Medulla oblongata (tissue), 1 donor: ENCODE measurements at regions not wholly inside any gene's neighbourhood (a gene's known extent, or its start where the extent isn't known, plus 50 kb on each side); places are given as distances from the start of the nearest gene placed in this dataset.
"Not testable (repeated sequence)": the region's sequence is repeated elsewhere in the genome, so short reads cannot be mapped to it uniquely, and the experiment has no call there.

Experiments used
- DNase-seq: peaks from one replicate; pipeline ENCODE4 v3.0.0-alpha.2; 2015; ENCODE audit errors: extremely low spot score

GRCh38 chrX:131356725-131357124 is 67.6 kb upstream of the IGSF1 start:
- no peak for DNase-seq

GRCh38 chrX:131359611-131360010 is 70.5 kb upstream of the IGSF1 start:
- DNase-seq: no peak

GRCh38 chrX:131365766-131366165 is 76.7 kb upstream of the IGSF1 start:
- DNase-seq: no peak

DNA sequence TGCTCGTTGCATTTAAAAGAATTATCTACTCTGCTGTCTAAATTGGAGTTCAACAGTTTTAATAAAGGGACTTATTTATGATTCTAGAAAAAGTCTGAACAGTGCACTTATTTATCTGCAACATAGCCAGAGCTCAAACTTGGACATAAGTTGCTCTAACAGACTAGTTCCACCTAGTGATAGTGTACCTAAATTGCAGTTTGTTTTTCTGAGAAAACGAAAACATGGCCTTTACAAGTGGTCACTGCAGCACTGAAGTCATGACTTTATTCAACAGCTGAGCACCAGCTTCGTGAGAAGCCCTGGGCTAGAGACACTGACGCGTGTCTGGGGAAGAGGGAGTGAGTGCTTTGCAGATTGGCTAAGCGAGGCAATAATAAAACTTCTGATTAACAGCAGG is 77.3 kb upstream of the IGSF1 start:
- DNase-seq: peak; percentile 21

- no peak for DNase-seq
Measured at GRCh38 chrX:131388293-131388692, 99.2 kb upstream of the IGSF1 start.

DNA sequence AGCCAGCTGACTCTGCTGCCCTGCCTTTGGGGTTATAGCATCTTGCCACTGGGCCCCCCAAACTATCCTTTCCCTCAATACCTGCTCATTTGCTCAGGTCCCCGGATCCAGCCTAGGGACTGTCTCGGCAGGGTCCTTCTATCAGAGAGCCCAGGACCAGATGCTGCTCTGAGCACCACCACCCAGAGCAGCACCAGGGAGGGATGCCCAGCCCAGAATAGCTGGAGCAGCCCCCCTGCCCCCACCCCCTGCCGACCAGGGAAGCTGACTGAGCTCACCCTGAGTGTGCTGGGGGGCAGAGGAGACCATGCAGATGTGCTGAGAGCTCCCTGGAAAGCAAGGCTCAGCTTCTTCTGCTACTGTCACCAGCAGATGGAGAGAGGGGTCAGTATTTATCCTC is 103.6 kb upstream of the IGSF1 start:
- DNase-seq: no peak

DNA sequence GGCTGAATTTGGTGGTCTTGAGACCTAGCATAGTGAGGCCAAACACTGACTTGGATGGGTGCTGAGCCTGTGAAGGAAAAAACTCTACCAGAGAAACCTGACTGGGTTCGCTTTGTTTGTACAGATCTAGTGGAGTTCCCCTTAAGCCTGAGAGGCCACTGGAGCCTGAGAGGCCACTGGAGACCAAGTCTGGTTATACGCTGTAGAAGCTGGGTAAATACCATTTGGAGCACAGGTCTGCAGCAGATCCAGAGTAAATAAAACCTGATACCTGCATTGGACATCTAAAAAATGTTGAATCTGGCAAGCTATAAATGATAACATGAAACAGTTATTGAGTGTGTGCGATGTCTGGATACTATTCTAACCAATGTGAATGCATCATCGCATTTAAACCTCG is 104.3 kb upstream of the IGSF1 start:
- DNase-seq: no peak

- DNase-seq: no peak
Measured at GRCh38 chrX:131394384-131394783, 105.3 kb upstream of the IGSF1 start.

DNA sequence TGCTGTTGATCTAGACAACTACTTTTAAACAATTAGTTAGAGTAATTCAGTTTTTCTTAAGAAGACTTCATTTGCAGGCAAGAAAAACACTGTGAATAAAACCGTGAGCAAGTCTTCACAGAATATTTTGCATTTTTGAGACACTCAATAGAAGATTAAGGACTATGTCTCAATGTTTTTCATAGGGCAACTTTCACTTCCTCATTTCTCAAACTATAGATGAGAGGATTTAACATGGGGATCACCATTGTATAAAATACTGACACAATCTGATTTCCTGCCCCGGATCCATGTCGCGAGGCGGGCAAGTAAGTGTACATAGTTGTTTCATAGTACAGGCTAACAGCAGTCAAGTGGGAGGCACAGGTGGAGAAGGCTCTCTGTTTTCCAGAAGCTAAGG is 108.8 kb upstream of the IGSF1 start:
- DNase-seq: no peak

- no peak for DNase-seq
Measured at GRCh38 chrX:131399678-131400428, 110.7 kb upstream of the IGSF1 start.

GRCh38 chrX:131402124-131402811 is 113.2 kb upstream of the IGSF1 start:
- no peak for DNase-seq

- no peak for DNase-seq
Measured at GRCh38 chrX:131405497-131405896, 116.4 kb upstream of the IGSF1 start.

GRCh38 chrX:131424895-131425294 is 119.0 kb upstream of the OR13H1 start:
- no peak for DNase-seq

GRCh38 chrX:131430465-131430864 is 113.4 kb upstream of the OR13H1 start:
- DNase-seq: not testable (repeated sequence)

- no peak for DNase-seq
Measured at GRCh38 chrX:131441033-131441432, 102.8 kb upstream of the OR13H1 start.

DNA sequence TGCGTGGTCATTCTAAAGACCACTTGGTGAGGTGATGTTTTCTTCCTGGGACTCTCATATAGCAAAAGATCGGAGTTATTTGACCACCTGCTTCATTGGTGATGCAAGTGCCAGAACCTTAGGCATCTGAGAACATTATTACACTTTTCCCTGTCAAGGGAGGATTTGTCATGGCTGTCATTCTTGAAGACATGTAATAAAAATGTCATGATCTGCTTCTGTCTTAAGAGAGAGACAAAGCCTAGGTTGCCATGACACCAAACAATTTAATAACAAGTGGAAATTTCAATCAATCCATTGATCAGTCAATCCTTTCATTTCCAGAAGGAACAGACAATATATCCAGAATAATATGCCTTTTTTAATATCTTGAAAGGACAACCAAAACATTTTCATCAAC is 97.9 kb upstream of the OR13H1 start:
- no peak for DNase-seq

DNA sequence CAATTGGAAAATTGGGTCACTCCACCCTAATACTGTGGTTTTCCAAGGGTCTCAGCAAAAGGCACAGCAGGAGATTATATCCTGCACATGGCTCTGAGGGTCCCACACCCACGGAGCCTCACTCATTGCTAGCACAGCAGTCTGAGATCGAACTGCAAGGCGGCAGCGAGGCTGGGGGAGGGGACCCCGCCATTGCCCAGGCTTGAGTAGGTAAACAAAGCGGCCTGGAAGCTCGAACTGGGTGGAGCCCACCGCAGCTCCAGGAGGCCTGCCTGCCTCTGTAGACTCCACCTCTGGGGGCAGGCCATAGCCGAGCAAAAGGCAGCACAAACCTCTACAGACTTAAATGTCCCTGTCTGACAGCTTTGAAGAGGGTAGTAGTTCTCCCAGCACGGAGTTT is 82.0 kb upstream of the OR13H1 start:
- not testable (repeated sequence) for DNase-seq

GRCh38 chrX:131473809-131474208 is 70.1 kb upstream of the OR13H1 start:
- not testable (repeated sequence) for DNase-seq

DNA sequence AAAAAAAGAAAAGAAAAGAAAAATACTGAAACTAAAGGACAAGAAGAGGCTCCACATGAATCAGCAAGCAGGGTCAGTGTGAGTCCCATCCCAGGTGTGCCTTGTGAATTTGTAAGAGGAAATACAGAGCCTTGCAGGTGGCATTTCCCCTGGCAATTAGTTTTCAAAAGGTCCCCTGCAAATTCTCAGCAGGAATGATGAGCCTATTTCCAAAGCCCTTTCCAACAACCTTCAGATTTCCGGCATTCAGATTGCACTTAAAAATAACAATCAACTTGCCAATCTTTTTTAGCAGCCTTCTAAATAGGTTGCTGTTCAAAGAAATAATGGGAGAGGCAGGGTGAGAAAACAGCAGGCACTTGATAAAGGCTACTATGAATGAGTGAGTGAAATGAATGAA is 66.4 kb upstream of the OR13H1 start:
- DNase-seq: no peak
